ENCODE measurements at regions not wholly inside any gene's neighbourhood (a gene's known extent, or its start where the extent isn't known, plus 50 kb on each side); places are given as distances from the start of the nearest gene placed in this dataset.

DNA sequence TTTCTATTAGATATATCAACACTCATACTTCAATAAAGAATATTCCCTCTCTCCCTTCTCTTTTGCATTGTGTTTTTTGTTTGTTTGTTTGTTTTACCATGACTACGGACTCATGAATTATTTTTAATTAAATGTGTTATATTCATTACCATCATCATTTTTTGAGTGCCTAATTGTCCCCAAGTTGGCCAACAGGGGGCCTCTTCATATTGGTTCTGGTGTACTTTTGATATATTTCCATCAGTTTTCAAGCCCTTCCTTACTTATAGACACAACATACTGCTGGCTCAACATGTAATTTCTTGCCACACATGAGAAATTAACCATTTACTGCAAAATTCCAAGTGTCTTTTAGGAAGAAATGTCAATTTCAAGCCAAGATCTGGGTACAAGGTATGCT, 54.5 kb upstream of the GPC6 start:
- TF ChIP-seq CTCF (IDR thresholded peaks at IDR 0.05; ENCODE audit: low read depth, low read length), result peak; percentile 32
- no peak for TF ChIP-seq EZH2phosphoT487 (IDR thresholded peaks at IDR 0.05; ENCODE audit: low read depth)
